ENCODE measurements at regions not wholly inside any gene's neighbourhood (a gene's known extent, or its start where the extent isn't known, plus 50 kb on each side); places are given as distances from the start of the nearest gene placed in this dataset.
A peak's percentile ranks its signal among the peaks of the same experiment; 100 is the strongest.

DNA sequence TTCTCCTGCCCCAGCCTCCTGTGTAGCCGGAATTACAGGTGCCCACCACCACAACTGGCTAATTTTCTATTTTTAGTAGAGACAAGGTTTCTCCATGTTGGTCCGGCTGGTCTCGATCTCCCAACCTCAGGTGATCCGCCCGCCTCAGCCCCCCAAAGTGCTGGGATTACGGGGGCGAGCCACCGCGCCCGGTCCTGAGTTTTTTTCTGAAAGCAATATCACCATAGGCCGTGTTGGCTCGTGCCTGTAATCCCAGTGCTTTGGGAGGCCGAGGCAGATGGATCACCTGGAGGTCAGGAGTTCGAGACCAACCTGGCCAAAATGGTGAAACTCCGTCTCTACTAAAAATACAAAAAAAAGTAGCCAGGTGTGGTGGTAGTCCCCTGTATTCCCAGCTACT lies 136.3 kb upstream of the TECRL start:
- intact Hi-C loops (cut with micrococcal nuclease) = no loop called here
- POLR2A ChIA-PET (ENCODE audit: unreplicated experiment) = no interaction called here
- CTCF ChIA-PET = no interaction called here
- H4K20me1 ChIP-seq (ENCODE audit: low read length) = no peaks in the 10 kb centered on the region
- no peaks in the 10 kb centered on the region for H3K27me3 ChIP-seq (ENCODE audit: low read length)
- H3K9ac ChIP-seq (ENCODE audit: low read length) = no peak overlapping the region
- ATAC-seq (no peak), DNase-seq (no peak)
- no peak overlapping the region for H3K4me2 ChIP-seq (ENCODE audit: low read length)
- H3K9me2 ChIP-seq (replicated peaks; ENCODE audit: low read length) = no peaks in the 10 kb centered on the region
- H3K79me2 ChIP-seq (ENCODE audit: low read length) = no peaks in the 10 kb centered on the region
- H2AFZ ChIP-seq (ENCODE audit: low read length) = no peak overlapping the region
- no TSS peak for BruUV-seq (replicated peaks)
- H3K4me1 ChIP-seq (ENCODE audit: insufficient read depth, low read length) = no peaks in the 10 kb centered on the region
- H3K27ac ChIP-seq (ENCODE audit: low read length) = no peak overlapping the region
- no peaks in the 10 kb centered on the region for H3F3A ChIP-seq (ENCODE audit: low read length, unreplicated experiment)
- TF ChIP-seq, protein P1, sequence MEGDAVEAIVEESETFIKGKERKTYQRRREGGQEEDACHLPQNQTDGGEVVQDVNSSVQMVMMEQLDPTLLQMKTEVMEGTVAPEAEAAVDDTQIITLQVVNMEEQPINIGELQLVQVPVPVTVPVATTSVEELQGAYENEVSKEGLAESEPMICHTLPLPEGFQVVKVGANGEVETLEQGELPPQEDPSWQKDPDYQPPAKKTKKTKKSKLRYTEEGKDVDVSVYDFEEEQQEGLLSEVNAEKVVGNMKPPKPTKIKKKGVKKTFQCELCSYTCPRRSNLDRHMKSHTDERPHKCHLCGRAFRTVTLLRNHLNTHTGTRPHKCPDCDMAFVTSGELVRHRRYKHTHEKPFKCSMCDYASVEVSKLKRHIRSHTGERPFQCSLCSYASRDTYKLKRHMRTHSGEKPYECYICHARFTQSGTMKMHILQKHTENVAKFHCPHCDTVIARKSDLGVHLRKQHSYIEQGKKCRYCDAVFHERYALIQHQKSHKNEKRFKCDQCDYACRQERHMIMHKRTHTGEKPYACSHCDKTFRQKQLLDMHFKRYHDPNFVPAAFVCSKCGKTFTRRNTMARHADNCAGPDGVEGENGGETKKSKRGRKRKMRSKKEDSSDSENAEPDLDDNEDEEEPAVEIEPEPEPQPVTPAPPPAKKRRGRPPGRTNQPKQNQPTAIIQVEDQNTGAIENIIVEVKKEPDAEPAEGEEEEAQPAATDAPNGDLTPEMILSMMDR (conservative IDR thresholded peaks at IDR 0.05; ENCODE audit: low read depth, low read length) = no peak
- TF ChIP-seq EZH2 (IDR thresholded peaks at IDR 0.05; ENCODE audit: low read length, unreplicated experiment) (no peak), EZH2phosphoT487 (IDR thresholded peaks at IDR 0.05; ENCODE audit: borderline replicate concordance, low read length) (no peak)
- H3K36me3 ChIP-seq (ENCODE audit: low read depth, low read length) = no peaks in the 10 kb centered on the region
- no peak overlapping the region for H3K4me3 ChIP-seq (ENCODE audit: low read length)
- no peaks in the 10 kb centered on the region for H3K9me3 ChIP-seq (ENCODE audit: low read length)

DNA sequence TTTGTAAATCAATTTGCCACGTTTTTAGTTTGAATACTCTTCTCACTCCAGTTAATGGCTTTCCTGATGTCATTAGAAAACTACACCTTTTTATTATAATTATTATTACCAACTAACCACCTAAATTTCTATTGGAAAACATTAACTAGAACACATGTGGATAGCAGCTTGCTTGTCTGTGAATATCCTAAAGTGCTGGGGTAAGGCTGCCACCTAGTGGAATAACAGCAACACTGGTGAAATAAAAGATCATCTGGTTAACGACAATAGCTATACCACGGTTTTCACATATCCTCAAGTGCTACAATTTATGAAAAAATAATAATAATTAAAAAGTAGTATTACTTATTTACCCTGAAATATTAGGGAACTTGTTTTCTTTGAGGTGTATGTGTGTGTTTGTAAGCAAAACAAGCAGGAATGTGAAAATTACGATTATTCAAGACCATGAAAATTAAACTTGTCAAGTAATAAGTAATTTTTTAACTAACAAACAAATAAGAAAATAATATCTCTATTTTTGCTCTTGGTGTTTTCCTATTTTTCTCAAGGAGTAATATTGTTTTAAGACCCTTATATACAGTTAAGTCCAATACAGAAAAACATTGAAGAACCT lies 130.1 kb upstream of the TECRL start:
- no peaks in the 10 kb centered on the region for H3K79me2 ChIP-seq (ENCODE audit: low read length)
- H3K4me2 ChIP-seq (ENCODE audit: low read length) = no peak overlapping the region
- H3K9ac ChIP-seq (ENCODE audit: low read length) = no peak overlapping the region
- H3K9me2 ChIP-seq (replicated peaks; ENCODE audit: low read length) = no peaks in the 10 kb centered on the region
- no peaks in the 10 kb centered on the region for H3K27me3 ChIP-seq (ENCODE audit: low read length)
- ATAC-seq = peak; percentile 86
- TF ChIP-seq EZH2 (IDR thresholded peaks at IDR 0.05; ENCODE audit: low read length, unreplicated experiment) (no peak), EZH2phosphoT487 (IDR thresholded peaks at IDR 0.05; ENCODE audit: borderline replicate concordance, low read length) (no peak)
- TF ChIP-seq, protein P1 (conservative IDR thresholded peaks at IDR 0.05; ENCODE audit: low read depth, low read length) = peak; percentile 86
- BruUV-seq (replicated peaks) = no TSS peak
- intact Hi-C loops (cut with micrococcal nuclease) = loop anchor here (1.0 to 10.0 kb wide), 7 partner anchors 225 to 1243 kb away; no protein-coding TSS in a partner anchor
- H3K9me3 ChIP-seq (ENCODE audit: low read length) = no peaks in the 10 kb centered on the region
- ChIA-PET POLR2A (ENCODE audit: unreplicated experiment) (no interaction called here), CTCF (interaction anchor here (0.5 to 1.2 kb wide), 7 partner anchors 8 to 752 kb away, joined by 3 to 24 read pairs (median 3); no protein-coding TSS in a partner anchor)
- no peaks in the 10 kb centered on the region for H3F3A ChIP-seq (ENCODE audit: low read length, unreplicated experiment)
- H3K27ac ChIP-seq (ENCODE audit: low read length) = no peak overlapping the region
- H3K4me1 ChIP-seq (ENCODE audit: insufficient read depth, low read length) = no peaks in the 10 kb centered on the region
- H3K36me3 ChIP-seq (ENCODE audit: low read depth, low read length) = no peaks in the 10 kb centered on the region
- no peak overlapping the region for H3K4me3 ChIP-seq (ENCODE audit: low read length)
- no peaks in the 10 kb centered on the region for H4K20me1 ChIP-seq (ENCODE audit: low read length)
- DNase-seq = peak; percentile 75
- peak overlapping the region; percentile 4; the same call in 1 of the 2 replicates for H2AFZ ChIP-seq (ENCODE audit: low read length)

DNA sequence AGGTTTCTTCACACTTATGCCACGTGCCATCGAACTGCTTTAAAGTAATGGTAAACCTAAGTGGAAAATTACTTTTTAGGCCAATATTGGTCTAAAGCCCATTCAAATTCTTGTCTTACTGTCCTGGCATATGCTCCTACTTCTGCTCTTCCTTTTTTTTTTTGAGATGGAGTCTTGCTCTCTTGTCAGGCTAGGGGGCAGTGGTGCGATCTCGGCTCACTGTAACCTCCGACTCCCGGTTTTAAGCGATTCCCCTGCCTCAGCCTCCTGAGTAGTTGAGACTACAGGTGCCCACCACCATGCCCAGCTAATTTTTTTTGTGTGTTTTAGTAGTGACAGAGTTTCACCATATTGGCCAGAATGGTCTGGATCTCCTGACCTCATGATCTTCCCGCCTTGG lies 129.0 kb upstream of the TECRL start:
- H3K9me2 ChIP-seq (replicated peaks; ENCODE audit: low read length) = no peaks in the 10 kb centered on the region
- no peak overlapping the region for H3K9ac ChIP-seq (ENCODE audit: low read length)
- 0 out of 2 replicates have a peak, but pooled peaks cover under 1% of the 10 kb centered on the region for H3K27me3 ChIP-seq (ENCODE audit: low read length)
- no peak overlapping the region for H3K4me3 ChIP-seq (ENCODE audit: low read length)
- BruUV-seq (replicated peaks) = no TSS peak
- no peak overlapping the region for H2AFZ ChIP-seq (ENCODE audit: low read length)
- no peaks in the 10 kb centered on the region for H3K36me3 ChIP-seq (ENCODE audit: low read depth, low read length)
- H3K79me2 ChIP-seq (ENCODE audit: low read length) = no peaks in the 10 kb centered on the region
- ATAC-seq = no peak
- intact Hi-C loops (cut with micrococcal nuclease) = loop anchor here (5.0 to 10.0 kb wide), 3 partner anchors 426 to 823 kb away; no protein-coding TSS in a partner anchor
- H3K27ac ChIP-seq (ENCODE audit: low read length) = no peak overlapping the region
- H3F3A ChIP-seq (ENCODE audit: low read length, unreplicated experiment) = no peaks in the 10 kb centered on the region
- H3K9me3 ChIP-seq (ENCODE audit: low read length) = no peaks in the 10 kb centered on the region
- POLR2A ChIA-PET (ENCODE audit: unreplicated experiment) = no interaction called here
- H3K4me1 ChIP-seq (ENCODE audit: insufficient read depth, low read length) = no peaks in the 10 kb centered on the region
- TF ChIP-seq EZH2 (IDR thresholded peaks at IDR 0.05; ENCODE audit: low read length, unreplicated experiment) = no peak
- TF ChIP-seq, protein P1 (conservative IDR thresholded peaks at IDR 0.05; ENCODE audit: low read depth, low read length) = peak; percentile 58
- H3K4me2 ChIP-seq (ENCODE audit: low read length) = no peak overlapping the region
- peak; percentile 15 for DNase-seq
- no peaks in the 10 kb centered on the region for H4K20me1 ChIP-seq (ENCODE audit: low read length)
- CTCF ChIA-PET = interaction anchor here (0.8 kb wide), 1 partner anchor 36 kb away, joined by 3 read pairs; no protein-coding TSS in a partner anchor
